IPS-NIHi7 (cell line): ENCODE measurements at regions not wholly inside any gene's neighbourhood (a gene's known extent, or its start where the extent isn't known, plus 50 kb on each side); places are given as distances from the start of the nearest gene placed in this dataset.

Source experiments
- DNase-seq: peaks from one replicate; pipeline ENCODE4 v3.0.0; 2012; ENCODE audit warnings: mixed read lengths; ENCODE audit errors: extremely low spot score

DNA sequence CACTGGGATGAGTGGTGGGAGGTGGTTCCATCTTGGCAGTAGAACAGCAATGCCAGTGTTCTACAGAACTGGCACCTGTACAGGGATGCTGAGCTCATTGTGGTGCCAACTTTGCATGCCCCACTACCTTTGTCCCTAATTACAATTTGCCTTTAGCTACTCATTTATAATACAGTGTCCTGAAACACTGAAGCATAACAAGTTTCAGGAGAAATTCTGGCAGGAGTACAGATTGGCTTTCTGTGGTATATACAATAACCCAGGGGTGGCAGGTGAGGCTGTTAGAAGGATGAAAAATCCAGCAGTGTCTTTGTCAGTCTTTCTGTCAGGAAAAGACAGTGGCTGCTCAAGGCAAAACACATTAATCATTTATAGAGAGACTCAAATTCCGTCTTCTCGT, 240.3 kb downstream of the FAM76B start:
- no peak for DNase-seq

DNA sequence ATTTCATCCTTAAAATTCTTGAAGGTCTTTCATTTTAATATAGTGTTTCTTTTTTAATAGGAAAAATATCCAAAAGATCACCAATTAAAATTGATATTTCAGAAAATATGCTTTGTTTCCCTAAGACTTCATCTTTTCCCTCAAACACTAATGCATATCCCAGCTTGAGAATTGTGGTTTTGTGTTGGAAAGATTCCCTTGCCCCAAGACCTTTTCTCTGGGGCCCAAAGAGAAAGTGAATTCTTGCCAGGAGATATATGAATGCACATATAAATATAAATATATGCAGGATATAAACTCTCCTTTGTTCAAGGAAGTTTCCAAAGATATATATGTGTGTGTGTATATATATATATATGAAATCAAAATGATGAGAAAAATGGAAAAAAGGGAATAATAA, 241.2 kb downstream of the FAM76B start:
- no peak for DNase-seq

DNA sequence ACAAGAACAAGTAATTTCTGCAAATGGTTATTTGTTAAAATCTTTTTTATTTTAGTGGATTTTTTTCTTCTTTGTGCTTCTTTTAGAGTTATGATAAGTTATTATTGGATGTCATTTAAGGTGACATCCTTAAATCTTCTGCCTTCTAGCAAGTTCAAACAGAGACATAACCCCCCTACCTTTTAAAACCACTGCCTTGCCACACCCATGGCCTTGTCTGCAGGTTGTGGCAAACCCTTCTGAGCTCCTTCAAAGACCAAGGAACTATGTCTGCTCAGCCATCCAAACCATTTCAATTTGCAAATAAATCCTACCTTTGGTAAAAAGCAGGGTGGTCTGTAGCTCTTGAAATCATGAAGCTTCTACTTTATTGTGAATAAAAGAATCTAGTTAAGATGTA, 241.6 kb downstream of the FAM76B start:
- DNase-seq = no peak

DNA sequence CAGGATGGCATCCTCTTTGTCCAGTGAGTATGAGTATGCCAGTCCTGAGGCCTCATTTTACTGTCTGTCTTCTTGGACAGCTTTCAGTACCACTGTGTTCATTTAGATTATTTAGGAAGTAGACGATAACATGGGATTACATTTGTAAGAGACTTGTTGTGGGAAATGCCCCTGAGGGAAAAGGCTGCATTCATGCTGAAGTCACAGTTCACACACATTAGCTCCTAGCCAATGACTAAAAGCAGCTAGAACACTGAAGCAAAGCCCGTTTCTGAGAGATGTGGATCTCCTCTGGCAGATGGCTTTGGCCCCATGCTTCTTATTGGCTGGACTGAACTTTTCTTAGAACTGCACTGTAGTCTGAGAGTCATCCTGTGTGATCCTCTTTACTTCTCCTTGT, 242.4 kb downstream of the FAM76B start:
- DNase-seq = no peak

DNA sequence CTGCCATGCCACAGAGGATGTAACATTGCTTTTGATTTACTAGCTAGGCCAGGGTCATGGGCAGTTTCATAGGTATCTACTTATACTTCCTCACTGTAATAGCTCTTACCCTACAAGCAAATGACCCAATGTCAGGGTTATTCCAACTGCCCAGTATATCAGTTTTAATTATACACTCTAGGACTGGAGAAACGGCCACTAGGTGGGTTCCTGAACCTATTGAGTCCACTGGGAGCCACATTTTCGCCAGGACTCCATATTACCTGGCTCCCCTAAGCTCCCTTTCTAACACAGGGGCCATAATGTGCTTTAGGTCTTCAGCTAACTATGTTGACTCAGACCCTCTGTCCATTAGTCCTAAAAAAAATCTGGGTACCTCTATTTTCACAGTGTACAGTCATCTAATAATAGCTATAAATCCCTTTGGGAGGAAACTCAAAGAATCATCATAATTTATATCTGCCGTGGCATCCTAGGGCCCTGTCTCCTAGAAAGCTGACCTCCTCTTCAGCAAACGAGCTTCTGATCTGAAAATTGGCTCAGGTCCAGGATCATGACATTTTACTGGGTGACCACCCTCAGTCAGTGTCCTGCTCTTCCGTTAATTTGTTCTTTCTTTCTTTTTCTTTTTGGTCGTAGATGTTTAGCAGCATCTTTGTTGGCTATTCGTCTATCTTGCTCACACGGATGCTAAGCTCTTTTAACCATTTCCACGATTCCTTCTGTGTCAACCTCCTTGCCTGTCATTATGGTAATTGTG, 244.3 kb downstream of the FAM76B start:
- DNase-seq = no peak

DNA sequence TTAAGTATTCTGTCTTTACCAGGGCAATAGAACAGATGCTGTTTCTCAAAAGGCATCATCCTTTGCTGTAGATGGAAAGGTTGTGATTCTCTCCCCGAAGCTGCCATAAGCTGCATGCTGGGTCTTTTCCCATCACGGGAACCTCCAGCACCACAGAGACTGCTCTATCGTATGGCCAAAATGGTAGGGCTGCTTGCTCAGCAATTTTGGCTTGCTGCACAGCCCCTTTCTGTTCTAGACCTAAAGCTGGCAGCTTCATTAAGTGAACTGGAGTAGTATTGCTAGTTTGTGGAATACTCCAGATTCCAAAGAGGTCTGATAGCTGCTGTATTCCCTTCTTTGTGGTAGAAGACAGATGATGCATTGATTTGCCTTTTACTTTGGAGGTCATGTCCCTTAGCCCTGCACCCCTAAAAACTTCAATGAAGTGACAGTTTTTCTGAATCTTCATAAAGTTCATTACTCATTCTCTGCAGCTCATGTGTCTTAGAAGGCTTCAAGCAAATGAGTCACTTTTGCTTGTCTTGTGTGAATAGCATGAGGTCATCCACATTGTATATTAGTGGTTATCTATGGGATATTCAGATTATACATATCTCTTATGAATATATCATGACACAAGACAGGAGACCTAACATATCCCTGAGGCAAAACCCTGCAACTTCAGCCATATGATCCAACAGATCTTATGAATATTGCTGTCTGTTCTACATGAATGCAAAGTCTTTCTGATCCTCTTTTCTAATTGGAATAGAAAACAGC, 245.3 kb downstream of the FAM76B start:
- DNase-seq = no peak

DNA sequence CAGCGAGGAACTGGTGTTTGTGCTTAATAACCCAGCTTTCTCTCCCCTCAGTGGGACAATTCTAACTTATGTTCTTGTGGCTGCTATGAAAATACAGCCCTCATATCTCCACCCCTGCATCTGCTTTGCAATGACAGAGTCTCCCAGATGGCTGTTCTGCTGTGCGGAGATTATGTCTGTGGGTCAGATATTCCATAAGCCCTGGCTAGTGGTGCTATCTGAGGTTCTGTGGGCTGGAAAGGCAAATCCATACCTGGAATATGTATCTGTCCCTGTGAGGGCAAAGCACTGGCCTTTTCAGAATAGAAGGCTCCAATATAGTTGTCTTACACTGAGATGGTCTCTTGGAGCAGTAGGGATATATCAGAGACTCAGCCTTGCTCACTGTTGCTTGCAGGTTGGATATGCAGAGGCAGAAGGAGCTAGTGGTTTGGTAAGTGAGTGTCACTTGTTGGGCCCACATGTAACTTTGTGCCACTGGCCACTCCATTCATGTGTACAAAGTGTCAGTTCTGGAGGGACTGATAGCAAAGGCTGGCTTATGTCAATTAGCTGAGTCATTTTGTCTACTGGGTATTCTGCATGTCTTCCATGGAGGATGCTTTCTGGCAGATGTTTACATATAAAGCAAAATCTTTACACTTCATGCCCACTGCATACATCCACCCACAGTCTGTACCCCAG, 246.6 kb downstream of the FAM76B start:
- no peak for DNase-seq

DNA sequence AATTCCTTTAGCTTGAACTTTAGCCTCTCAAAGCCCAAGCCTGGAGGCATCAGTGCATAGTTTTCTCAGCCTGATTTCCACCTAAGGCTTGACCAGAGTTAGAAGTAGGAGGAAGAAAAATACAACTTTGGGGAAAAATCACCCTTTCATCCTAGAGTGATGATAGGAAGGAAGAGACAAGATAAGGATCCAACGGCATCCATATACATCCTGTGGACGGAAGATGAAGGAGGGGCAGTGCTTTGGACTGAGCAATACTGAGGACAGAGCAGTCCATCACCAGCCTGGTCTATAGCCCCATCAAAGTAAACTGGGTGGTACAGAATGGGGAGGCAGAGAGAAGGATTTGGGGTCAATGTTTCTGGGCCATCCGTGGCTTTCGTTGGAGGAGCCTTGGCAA, 247.9 kb downstream of the FAM76B start:
- no peak for DNase-seq

DNA sequence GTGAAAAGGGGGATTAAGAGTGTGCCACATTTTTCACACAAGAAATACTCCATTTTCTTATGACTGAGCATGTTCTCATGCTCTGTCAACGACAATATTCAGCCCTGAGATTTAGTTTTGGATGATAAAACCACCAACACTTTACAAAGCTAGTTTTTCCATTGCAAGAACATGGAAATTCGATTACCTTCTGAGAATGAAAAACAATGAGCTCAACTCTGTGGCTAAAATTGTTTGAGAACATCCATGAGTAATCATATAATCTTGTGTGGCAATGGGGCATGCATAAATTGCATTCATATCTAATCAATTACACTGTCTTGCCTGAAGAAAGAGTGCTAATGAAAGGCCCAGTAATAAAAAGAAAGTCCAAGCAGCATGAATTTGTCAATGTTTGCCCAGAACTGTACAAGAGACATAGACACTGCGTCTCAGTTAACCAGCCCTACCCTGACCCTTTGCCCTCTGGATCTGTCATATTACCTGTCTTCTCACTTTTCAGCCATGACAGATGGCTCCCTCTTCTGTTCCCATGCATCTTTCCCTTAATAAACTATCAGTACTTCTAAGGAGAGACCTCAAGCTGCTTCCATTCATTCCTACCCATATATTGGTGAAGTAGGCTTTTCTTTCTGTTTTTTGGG, 253.4 kb downstream of the FAM76B start:
- no peak for DNase-seq

DNA sequence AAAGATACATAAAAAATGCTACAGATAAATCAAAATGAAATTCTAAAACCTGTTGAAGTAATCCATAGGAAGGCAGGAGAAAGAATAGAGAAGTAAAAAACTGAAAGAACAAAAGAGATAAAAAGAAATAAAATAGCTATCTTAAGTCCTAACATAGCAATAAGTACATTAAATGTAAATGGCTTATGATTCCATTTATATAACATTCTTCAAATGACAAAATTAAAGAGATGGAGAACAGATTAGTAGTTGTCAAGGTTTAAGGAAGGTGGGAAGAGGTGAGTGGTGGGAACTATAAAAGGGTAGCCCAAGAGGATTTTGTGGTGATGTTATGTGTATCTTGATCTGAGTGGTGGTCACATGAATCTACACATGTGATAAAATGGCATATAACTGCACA, 254.8 kb downstream of the FAM76B start:
- no peak for DNase-seq

DNA sequence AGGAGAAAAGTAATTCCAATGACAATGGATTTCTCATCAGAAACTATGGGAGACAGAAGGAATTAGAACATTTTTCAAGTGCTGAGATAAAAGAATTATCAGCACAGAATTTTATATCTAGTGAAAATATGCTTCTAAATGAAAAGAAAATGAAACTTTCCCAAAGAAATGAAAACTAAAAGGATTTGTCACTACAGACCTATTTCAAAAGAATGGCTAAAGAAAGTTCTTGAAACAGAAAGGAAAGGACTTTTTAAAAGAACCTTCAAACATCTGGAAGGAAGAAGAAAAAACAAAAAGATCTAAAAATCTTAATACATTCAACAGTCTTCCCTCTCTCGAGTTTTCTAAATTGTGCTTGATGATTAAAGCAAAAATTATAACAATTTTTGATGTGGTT, 255.4 kb downstream of the FAM76B start:
- no peak for DNase-seq

DNA sequence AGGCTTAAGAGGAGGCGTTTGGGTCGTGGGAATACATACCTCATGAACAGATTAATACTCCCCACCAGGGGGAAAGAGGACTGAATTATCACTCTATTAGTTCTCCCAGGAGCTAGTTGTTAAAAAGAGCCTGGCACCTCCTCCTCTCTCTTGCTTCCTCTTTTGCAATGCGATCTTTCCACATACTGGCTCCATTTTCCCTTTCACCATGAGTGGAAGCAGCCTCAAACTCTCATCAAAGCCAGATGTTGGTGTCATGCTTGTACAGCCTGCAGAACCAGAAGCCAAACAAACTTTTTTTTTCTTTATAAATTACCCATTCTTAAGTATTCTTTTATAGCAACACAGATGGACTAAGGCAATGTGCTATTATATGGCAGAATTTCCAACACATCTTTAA, 258.5 kb downstream of the FAM76B start:
- DNase-seq = no peak

DNA sequence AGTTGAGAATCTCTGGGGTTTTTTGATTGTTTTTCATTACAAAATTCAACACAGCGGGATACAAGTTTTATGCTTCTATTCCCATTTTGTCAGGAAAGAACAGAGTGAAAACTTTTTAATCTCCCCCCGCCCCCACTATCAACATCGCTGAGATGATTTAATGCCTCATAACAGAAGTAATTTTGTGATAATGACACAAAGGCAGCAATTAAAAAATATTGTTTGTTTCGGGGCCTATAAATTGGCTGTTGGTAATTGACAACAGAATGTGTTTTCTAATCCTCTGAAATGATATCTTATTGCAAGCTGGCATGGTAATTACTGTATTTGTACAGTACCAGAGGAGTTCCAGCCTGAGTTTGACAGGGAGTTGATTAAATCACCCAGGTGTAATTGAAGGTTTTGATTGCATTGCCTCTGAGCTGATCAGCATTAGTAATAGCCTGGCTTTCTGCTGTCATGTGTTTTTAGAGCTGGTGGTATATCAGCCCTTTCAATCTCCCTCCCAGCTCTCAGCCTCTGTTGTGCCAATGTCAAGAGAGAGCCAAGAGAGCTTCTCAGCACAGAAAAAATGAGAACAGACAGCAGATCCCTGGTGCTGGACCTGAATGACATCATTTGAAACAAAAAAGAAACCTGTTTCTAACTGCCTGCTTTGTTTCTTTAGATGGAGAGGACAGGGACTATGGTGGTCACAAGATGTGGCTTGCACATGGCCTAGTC, 265.1 kb downstream of the FAM76B start:
- no peak for DNase-seq

DNA sequence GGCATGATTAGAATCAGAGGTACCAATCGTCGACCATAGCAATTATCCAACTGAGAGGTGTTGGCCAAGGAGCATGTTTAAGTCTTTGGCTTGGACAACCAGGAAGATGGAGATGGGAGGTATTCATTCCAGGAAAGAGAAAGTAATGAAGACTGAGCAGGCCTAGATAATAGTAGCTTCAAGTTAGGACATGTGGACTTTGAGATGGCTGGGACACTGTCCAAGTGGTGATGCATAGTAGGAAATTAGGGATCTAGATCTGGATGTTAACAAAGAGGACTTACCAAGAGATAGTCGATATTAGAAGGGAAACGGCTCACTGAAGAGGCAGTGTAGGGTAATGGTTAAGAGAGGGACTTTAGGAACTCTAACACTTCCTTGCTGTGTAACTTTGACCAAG, 266.7 kb downstream of the FAM76B start:
- DNase-seq = no peak

DNA sequence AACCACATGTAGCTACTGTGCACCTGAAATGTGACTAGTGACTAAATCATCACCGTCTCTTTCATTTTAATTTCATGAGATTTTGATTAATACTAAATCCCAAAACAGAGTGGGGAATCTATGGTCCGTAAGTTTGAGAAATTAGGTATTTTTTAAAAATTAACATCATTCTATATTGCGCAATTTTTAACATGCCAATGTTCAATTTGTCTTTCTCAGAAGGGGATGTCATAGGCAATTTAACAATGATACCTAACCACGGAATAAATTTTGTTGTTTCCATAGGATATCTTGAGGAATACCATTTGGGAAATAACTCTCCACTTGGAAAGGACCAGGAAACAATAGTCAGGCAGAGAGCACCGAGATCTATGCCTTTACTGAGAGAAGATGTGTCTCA, 267.7 kb downstream of the FAM76B start:
- no peak for DNase-seq

DNA sequence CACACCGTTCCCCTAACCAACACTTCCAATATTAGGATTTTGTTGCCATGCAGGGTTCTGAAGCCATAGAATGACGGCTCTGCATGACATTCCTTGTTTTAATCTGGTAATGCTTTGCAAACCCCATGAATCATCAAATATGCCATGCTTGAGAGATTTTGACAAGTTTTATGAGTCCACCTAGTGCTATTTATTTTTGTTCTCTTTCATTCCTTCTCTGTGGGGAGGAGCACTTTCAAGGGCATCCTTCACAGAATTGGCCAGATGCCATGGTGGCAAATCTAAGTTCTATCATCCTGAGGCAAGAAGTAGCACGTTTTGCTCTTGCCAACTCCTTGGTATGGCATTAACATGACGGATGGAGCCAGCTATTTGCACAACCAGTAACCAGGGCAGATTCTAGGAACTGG, 268.4 kb downstream of the FAM76B start:
- DNase-seq = no peak

DNA sequence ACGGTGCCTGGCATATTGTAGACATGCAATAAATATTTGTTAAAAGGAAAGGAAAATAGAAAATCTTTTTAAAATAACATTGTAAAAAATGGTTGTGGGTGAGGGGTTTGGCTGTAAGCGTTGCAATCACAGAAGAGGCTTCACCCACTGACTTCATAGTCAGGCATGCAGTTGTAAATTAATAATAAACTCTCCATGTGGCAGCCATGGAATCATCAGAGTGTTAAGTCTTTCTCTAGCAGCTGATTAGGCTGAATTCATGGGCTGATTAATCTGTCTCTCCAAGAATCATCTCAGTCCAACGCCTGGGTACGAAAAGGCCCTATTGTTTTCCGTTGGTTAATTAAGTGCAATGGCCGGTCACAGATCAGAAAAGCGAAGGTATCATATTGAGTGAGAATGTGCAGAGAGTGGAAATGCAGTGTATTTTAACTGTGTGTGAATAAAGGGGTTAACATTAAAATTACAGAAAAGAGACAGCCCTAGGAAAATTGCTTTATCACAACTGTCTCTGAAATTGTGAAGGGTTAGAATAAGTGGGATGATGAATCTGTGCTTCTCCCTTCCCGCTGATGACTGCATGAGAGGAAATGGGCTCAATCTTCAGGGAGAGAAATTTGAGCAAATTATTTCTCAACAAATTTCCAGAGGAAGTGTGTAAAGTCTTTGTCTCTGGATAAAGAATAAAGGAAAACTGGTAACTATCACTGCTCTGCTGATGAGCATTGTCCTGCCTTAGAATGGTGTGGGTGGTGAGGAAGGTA, 269.0 kb downstream of the FAM76B start:
- no peak for DNase-seq

DNA sequence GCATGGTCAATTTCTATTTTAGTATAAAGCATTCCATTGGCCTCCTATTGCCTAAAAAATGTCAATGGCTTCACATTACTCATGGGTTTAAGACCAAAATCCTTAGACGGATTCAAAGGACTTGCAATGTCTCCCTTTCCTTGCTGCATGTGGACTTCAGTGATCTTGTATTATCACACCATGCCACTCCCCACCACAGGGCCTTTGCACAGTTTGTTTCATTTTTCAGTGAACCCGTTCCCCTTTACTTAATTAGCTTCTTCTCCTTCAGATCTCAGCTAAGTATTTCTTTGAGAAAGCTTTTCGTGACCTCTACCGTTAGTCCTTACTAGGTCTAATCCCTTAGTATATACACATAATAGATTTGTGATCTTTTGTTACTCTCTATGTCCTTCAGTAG, 269.7 kb downstream of the FAM76B start:
- DNase-seq = no peak

DNA sequence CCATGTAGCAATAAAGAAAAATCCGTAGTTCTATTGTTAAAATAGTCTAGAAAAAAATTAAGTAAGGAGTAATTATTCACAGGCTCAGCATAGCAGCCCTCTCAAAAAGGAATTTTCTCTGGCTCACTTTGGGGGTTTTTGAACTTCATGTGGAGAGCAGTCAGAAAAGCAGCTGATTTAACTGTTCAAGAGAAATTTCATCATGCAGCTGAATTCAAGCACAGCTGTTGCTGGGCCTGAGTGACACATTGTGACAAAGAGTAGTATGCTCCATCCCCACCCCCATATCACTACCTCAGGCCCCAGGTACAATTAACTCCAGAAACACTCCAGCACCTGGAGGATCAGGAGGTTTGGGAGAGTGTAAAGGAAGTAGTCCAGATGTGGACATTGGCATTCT, 272.1 kb downstream of the FAM76B start:
- DNase-seq = no peak

DNA sequence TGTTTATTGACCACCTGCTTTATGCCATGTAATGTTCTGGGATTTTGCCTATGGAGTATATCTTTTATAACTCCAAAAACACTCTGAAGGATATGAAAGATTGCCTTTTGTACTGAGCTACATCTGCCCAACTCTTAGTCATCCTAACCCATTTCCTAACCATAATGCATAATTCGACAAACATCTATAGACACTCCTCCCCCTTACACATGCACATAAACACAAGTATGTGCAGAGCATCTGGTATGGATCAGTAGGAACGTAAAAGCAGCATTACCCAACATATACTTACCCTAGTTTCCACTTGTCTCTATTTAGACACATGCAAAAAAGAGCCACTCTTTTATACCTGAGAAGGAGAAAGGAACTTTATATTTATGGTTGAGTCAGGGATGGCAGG, 272.8 kb downstream of the FAM76B start:
- no peak for DNase-seq

DNA sequence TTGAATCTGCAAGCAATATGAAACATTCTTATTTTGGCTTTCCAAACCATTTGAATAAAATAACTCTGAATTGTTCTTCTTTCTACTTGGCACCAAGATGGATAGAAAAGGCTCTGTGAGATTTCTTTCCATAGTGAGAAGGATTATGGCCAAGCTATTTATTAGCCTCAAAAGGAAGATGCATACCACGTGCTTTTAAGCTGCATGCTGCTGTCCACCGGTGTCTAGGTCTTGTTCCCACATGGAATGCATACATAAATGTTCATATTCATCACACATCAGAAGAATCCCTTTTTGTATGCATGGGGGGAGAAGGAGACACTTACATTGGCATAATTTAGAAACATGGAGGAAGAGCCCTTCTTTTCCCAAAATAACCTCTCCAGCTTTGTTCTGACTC, 273.4 kb downstream of the FAM76B start:
- DNase-seq = no peak
